H1 (cell line): ENCODE measurements at regions not wholly inside any gene's neighbourhood (a gene's known extent, or its start where the extent isn't known, plus 50 kb on each side); places are given as distances from the start of the nearest gene placed in this dataset.

ENCODE experiments used
- ATF3 ChIP-seq: IDR thresholded peaks from 2 replicates; pipeline ENCODE4 v1.6.1; 2011; ENCODE audit warnings: low read depth, mild to moderate bottlenecking, low read length; ENCODE audit not compliant: insufficient read depth
- CREB1 ChIP-seq: IDR thresholded peaks from 2 replicates; pipeline ENCODE4 v1.6.1; 2012; ENCODE audit warnings: inconsistent platforms
- CTCF ChIP-seq, 3 experiments: IDR thresholded peaks; 1 replicate in 2 of 3; 2 replicates in 1 of 3; pipeline versions ENCODE4 v1.5.1 to v1.6.1; 2011; ENCODE audit warnings: low read length in 3 of 3, mild to moderate bottlenecking in 3 of 3, inconsistent platforms in 2 of 3, low read depth in 1 of 3, moderate library complexity in 1 of 3; ENCODE audit not compliant: insufficient read depth in 1 of 3; ENCODE audit errors: control extremely low read depth in 1 of 3
- POLR2AphosphoS5 ChIP-seq: IDR thresholded peaks from 2 replicates; pipeline ENCODE4 v1.6.1; 2011; ENCODE audit warnings: low read depth, low read length

- TF ChIP-seq CTCF (IDR thresholded peaks at IDR 0.05; ENCODE audit: control extremely low read depth in 1 of 3, insufficient read depth in 1 of 3, low read depth in 1 of 3, low read length in 3 of 3) = no peak
- no peak for TF ChIP-seq CREB1
- TF ChIP-seq ATF3 = no peak
- no peak for TF ChIP-seq POLR2AphosphoS5
Measured at GRCh38 chr6:22965889-22966288, 396.5 kb downstream of the HDGFL1 start.
